Spleen (tissue), 11 donors: ENCODE measurements at regions not wholly inside any gene's neighbourhood (a gene's known extent, or its start where the extent isn't known, plus 50 kb on each side); places are given as distances from the start of the nearest gene placed in this dataset.

Experiments used
- DNase-seq: peaks from one replicate; pipeline ENCODE4 v3.0.0-alpha.2; 2020
- H3K27ac ChIP-seq, 8 donors: fragments of 200-600 bp; sonication (generic) in 7 of 8; 1 replicate in 4 of 8; 2 replicates in 4 of 8; pipeline versions ENCODE4 v1.5.0 to v1.8.0; 2016 to 2021; ENCODE audit warnings: inconsistent platforms in 4 of 8, mild to moderate bottlenecking in 4 of 8, moderate library complexity in 1 of 8
- H3K27me3 ChIP-seq, 7 donors: fragments of 200-600 bp; sonication (generic) in 6 of 7; replicated peaks in 1 of 7; 1 replicate in 4 of 7; 2 replicates in 3 of 7; pipeline versions ENCODE4 v1.5.0 to v1.8.0; 2016 to 2021; ENCODE audit warnings: inconsistent platforms in 3 of 7, mild to moderate bottlenecking in 1 of 7
- H3K36me3 ChIP-seq, 6 donors: fragments of 200-600 bp; sonication (generic) in 5 of 6; 1 replicate in 4 of 6; 2 replicates in 2 of 6; pipeline versions ENCODE4 v1.5.0 to v1.8.0; 2016 to 2021; ENCODE audit warnings: inconsistent platforms in 2 of 6
- H3K4me1 ChIP-seq, 6 donors: fragments of 200-600 bp; sonication (generic) in 5 of 6; 1 replicate in 3 of 6; 2 replicates in 3 of 6; pipeline versions ENCODE4 v1.5.0 to v1.8.0; 2016 to 2021; ENCODE audit warnings: inconsistent platforms in 3 of 6
- H3K4me3 ChIP-seq, 8 donors: fragments of 200-600 bp; sonication (generic) in 7 of 8; 1 replicate in 4 of 8; 2 replicates in 4 of 8; pipeline versions ENCODE4 v1.5.0 to v1.8.0; 2016 to 2021; ENCODE audit warnings: inconsistent platforms in 4 of 8, mild to moderate bottlenecking in 4 of 8, moderate library complexity in 2 of 8
- H3K9me3 ChIP-seq, 8 donors: fragments of 200-600 bp; sonication (generic) in 7 of 8; 1 replicate in 4 of 8; 2 replicates in 4 of 8; pipeline versions ENCODE4 v1.5.0 to v1.8.0; 2016 to 2021; ENCODE audit warnings: inconsistent platforms in 4 of 8
- POLR2A ChIP-seq, 3 donors: fragments of 450-650 bp; IDR thresholded peaks; one replicate each; pipeline ENCODE4 v1.5.1; 2017; ENCODE audit warnings: antibody characterized with exemption in 3 of 3, mild to moderate bottlenecking in 1 of 3
- POLR2AphosphoS5 ChIP-seq, 3 donors: sonication (generic); formaldehyde crosslinking; IDR thresholded peaks; one replicate each; pipeline ENCODE4 v1.5.1; 2017; ENCODE audit warnings: antibody characterized with exemption in 3 of 3
- WGBS, 5 donors: extraction: QIAGEN DNeasy Blood & Tissue Kit in 3 of 5; methylation state at CpG; one replicate each; pipeline versions ENCODE4 v1.1.5 to v1.1.7; 2013 to 2018; 5-methylcytosine and 5-hydroxymethylcytosine counted together
- intact Hi-C: fragments of 100-400 bp; cut with DNase I; formaldehyde crosslinking; loops from one replicate; pipeline ENCODE4 v1.15.0; 2023; ENCODE audit warnings: low total_unique reads
- TF ChIP-seq, protein P1 (sequence below), 11 experiments: fragments of 200-600 bp in 7 of 11; fragments of 450-650 bp in 4 of 11; sonication (generic) in 4 of 11; IDR thresholded peaks in 8 of 11; conservative IDR thresholded peaks in 3 of 11; 1 replicate in 7 of 11; 2 replicates in 4 of 11; pipeline versions ENCODE4 v1.4.0 to v1.8.0; 2016 to 2021; ENCODE audit warnings: antibody characterized with exemption in 11 of 11, inconsistent platforms in 4 of 11, mild to moderate bottlenecking in 1 of 11
- donor health status: healthy with polysubstance abuse.
- donor health status: DM: no; HTN: no; CAD: no; lungs with moderate emphysema.
- donor health status: DM: no; HTN: no; CAD: no.
- donor health status: Bipolar disorder and iron deficiency.
- donor health status: healthy.
- donor health status: DM: no; HTN: no; CAD: no.
- donor health status: DM: yes; HTN: yes; CAD: no.

DNA sequence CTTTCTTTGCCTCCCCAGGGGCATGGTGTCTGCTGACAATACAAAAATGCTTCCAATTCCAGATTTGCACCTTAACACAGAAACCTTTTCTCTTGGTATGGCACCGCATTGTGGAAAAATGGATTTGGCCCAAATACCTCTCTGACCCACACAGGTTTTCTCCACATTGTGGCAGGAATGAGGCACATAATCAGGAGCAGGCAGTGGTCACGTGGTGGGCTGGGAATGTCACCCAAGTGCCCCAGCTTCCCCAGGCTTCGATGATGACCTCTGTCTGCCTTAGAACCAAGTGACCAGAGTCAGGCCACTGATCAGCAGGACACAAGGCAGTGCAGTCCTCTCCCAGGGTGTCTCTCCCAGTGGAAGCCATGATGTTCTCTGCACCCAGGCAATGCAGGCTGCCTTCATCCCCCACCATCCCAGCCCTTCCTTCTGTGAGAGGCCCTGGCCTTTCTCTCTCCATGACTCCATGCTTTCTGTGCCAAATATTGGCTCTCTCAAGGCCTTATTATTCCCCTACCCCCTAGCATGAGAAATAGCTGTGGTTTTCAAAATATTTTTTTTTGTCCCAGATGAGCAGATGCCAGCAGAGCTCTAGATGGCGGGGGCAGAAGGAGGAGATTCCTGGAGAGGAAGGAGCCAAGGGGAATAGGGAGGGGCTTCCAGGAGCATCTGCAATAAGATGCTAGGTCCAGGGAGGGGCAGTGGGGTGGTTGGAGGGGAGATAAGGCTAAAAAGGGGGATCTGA is 198.9 kb downstream of the ACKR3 start:
- intact Hi-C loops: no loop called here
- WGBS, 5 donors: 68 to 93% (median 85%) methylated on average over 4 of the region's 4 CpGs
- Histone ChIP-seq H3K9me3 (no peaks in the 10 kb centered on the region), H3K27me3 (no peaks in the 10 kb centered on the region), H3K36me3 (no peaks in the 10 kb centered on the region), H3K4me3 (no peak overlapping the region), H3K27ac (no peak overlapping the region), H3K4me1 (no peaks in the 10 kb centered on the region)
- DNase-seq: no peak
- TF ChIP-seq POLR2A (IDR thresholded peaks at IDR 0.05) (no peak), POLR2AphosphoS5 (IDR thresholded peaks at IDR 0.05) (no peak)
- TF ChIP-seq, protein P1, sequence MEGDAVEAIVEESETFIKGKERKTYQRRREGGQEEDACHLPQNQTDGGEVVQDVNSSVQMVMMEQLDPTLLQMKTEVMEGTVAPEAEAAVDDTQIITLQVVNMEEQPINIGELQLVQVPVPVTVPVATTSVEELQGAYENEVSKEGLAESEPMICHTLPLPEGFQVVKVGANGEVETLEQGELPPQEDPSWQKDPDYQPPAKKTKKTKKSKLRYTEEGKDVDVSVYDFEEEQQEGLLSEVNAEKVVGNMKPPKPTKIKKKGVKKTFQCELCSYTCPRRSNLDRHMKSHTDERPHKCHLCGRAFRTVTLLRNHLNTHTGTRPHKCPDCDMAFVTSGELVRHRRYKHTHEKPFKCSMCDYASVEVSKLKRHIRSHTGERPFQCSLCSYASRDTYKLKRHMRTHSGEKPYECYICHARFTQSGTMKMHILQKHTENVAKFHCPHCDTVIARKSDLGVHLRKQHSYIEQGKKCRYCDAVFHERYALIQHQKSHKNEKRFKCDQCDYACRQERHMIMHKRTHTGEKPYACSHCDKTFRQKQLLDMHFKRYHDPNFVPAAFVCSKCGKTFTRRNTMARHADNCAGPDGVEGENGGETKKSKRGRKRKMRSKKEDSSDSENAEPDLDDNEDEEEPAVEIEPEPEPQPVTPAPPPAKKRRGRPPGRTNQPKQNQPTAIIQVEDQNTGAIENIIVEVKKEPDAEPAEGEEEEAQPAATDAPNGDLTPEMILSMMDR (IDR thresholded peaks at IDR 0.05 in 8 of 11, conservative IDR thresholded peaks at IDR 0.05 in 3 of 11): no peak

DNA sequence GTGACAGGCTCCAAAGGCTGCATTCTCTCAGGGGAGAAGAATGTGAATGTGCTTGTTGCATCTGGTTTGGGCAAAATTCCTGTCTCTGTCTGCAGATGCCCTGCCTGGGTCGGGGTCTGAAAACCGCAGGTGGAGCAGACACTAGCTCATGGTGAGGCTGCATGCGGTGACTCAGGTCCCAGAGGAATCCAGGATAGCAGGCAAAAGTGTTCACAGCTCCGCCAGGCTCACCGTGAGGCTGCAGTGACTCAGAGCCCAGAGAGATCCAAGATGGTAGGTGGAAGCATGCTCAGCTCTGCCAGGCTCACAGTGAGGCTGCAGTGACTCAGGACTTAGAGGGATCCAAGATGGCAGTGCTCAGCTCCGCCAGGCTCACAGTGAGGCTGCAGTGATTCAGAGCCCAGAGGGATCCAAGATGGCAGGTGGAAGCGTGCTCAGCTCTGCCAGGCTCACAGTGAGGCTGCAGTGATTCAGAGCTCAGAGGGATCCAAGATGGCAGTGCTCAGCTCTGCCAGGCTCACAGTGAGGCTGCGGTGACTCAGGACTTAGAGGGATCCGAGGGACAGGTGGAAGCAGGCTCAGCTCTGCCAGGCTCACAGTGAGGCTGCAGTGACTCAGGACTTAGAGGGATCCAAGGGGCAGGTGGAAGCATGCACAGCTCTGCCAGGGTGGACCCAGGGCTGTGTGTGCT is 200.5 kb downstream of the ACKR3 start:
- intact Hi-C loops: no loop called here

DNA sequence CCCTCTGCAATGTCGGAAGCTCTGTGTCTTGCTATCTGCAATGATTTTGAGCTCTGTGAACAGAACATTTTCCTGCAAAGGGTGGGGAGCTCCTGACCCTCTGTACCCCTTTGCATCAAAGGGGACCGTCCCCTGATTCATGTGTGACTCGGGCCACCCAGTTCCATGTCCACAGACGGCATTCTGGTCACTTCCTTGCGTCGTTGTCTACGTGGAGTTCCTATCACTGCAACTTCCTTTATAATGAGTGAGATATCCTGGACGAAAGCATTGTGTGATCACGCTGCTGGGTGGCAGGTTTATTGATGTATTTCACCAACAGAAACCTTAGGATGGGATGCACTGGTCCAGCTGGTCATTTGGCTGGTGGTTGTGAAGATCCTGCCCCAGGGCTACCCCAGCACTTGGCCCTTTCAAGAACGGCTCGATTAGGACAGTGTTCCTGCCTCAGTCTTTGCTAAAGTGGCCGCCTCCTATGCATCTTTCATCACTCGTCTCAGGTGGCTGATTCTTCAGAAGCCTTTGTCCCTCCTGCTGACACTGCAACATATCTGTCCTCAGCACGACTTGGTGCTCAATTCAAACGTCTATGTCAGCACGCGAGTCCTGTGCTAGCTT is 202.7 kb downstream of the ACKR3 start:
- WGBS, 5 donors: 47 to 71% (median 60%) methylated on average over 17 of the region's 17 CpGs
- DNase-seq: no peak
- Histone ChIP-seq H3K9me3 (no peaks in the 10 kb centered on the region), H3K27me3 (no peaks in the 10 kb centered on the region), H3K27ac (no peak overlapping the region), H3K4me3 (no peak overlapping the region), H3K36me3 (no peaks in the 10 kb centered on the region), H3K4me1 (no peaks in the 10 kb centered on the region)
- TF ChIP-seq, protein P1 (IDR thresholded peaks at IDR 0.05 in 8 of 11, conservative IDR thresholded peaks at IDR 0.05 in 3 of 11): no peak
- intact Hi-C loops: no loop called here

More for the DNA sequence above, 200.5 kb downstream of the ACKR3 start:
- DNase-seq: no peak
- H3K36me3 ChIP-seq: no peaks in the 10 kb centered on the region
- H3K4me3 ChIP-seq: no peak overlapping the region
- H3K27ac ChIP-seq: no peak overlapping the region
- TF ChIP-seq POLR2A (IDR thresholded peaks at IDR 0.05) (no peak), POLR2AphosphoS5 (IDR thresholded peaks at IDR 0.05) (no peak)
- TF ChIP-seq, protein P1 (IDR thresholded peaks at IDR 0.05 in 8 of 11, conservative IDR thresholded peaks at IDR 0.05 in 3 of 11): no peak
- H3K4me1 ChIP-seq: no peaks in the 10 kb centered on the region
- 72 to 92% (median 89%) methylated on average over 5 to 9 of the region's 9 CpGs for WGBS, 5 donors
- H3K27me3 ChIP-seq: no peaks in the 10 kb centered on the region
- no peaks in the 10 kb centered on the region for H3K9me3 ChIP-seq

DNA sequence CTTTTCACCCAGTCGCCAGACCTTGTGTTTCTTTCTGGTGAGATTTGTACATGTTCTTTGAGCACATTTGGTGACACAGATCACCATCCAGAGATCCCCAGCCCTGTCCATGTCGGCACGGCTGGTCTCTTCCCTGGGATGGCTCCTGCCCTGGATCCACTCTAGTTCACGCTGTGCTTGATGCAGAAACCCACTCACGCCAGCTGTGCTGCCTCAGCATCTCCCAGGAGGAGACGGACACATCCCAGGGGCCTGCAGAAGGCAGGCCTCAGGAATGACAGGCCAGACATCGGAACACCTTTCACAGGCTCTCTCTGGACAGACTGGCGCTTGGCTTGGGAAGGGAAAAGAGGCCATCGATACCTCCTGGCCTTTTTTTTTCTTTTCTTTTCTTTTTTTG is 203.6 kb downstream of the ACKR3 start:
- 84 to 94% (median 90%) methylated on average over 9 of the region's 9 CpGs for WGBS, 5 donors
- Histone ChIP-seq H3K36me3 (no peaks in the 10 kb centered on the region), H3K9me3 (no peaks in the 10 kb centered on the region), H3K4me3 (no peak overlapping the region), H3K27me3 (no peaks in the 10 kb centered on the region), H3K4me1 (no peaks in the 10 kb centered on the region), H3K27ac (no peak overlapping the region)
- intact Hi-C loops: no loop called here
- DNase-seq: no peak
- TF ChIP-seq POLR2A (IDR thresholded peaks at IDR 0.05) (no peak), POLR2AphosphoS5 (IDR thresholded peaks at IDR 0.05) (no peak)
- TF ChIP-seq, protein P1 (IDR thresholded peaks at IDR 0.05 in 8 of 11, conservative IDR thresholded peaks at IDR 0.05 in 3 of 11): no peak
